ENCODE measurements at regions not wholly inside any gene's neighbourhood (a gene's known extent, or its start where the extent isn't known, plus 50 kb on each side); places are given as distances from the start of the nearest gene placed in this dataset.

DNA sequence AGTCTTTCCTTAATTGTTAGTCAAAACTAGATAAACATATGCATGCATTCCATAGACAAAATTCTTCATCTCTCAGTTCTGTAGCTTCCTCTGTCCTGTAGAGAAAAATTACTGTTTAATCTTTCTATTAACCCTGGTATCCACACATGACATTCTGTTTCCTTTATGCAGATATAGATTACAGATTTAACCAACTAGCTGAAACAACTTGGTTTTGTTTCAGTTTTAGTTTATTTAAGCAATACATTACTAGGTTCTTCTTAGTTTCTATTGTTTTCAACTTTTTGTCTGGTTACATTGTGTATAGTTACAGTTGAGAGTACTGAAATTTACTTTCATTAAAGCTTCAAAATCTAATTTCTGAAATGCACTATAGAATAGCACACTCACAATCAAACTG lies 933.9 kb upstream of the EPHA5 start:
- Mint-ChIP-seq H3K4me3 (ENCODE audit: unreplicated experiment) (no peak overlapping the region), H3K27me3 (ENCODE audit: low read depth, unreplicated experiment) (no peaks in the 10 kb centered on the region), H3K27ac (ENCODE audit: unreplicated experiment) (no peak overlapping the region), H3K36me3 (ENCODE audit: low read depth, unreplicated experiment) (no peaks in the 10 kb centered on the region), H3K4me1 (ENCODE audit: low read depth, unreplicated experiment) (no peaks in the 10 kb centered on the region), H3K9me3 (ENCODE audit: unreplicated experiment) (no peaks in the 10 kb centered on the region)
- DNase-seq (ENCODE audit: low read depth), result no peak
- Histone ChIP-seq H3K9ac (ENCODE audit: low read length) (no peak overlapping the region), H4K20me1 (ENCODE audit: insufficient read depth, low read length) (no peaks in the 10 kb centered on the region), H3K4me3 (ENCODE audit: insufficient read depth, low read depth, low read length) (no peak overlapping the region), H3K27me3 (ENCODE audit: insufficient read depth, low read length) (no peaks in the 10 kb centered on the region), H3K79me2 (ENCODE audit: insufficient read depth, low read length) (no peaks in the 10 kb centered on the region), H3K36me3 (ENCODE audit: insufficient read depth, low read length) (no peaks in the 10 kb centered on the region), H3K4me1 (ENCODE audit: insufficient read depth, low read length) (no peaks in the 10 kb centered on the region), H2AFZ (ENCODE audit: low read depth, low read length) (no peak overlapping the region), H3K27ac (ENCODE audit: low read depth, low read length) (no peak overlapping the region), H3K9me3 (ENCODE audit: insufficient read depth, low read depth, low read length) (no peaks in the 10 kb centered on the region), H3K4me2 (ENCODE audit: low read length) (no peak overlapping the region)
- FAIRE-seq, result no peak
- TF ChIP-seq, protein P1, sequence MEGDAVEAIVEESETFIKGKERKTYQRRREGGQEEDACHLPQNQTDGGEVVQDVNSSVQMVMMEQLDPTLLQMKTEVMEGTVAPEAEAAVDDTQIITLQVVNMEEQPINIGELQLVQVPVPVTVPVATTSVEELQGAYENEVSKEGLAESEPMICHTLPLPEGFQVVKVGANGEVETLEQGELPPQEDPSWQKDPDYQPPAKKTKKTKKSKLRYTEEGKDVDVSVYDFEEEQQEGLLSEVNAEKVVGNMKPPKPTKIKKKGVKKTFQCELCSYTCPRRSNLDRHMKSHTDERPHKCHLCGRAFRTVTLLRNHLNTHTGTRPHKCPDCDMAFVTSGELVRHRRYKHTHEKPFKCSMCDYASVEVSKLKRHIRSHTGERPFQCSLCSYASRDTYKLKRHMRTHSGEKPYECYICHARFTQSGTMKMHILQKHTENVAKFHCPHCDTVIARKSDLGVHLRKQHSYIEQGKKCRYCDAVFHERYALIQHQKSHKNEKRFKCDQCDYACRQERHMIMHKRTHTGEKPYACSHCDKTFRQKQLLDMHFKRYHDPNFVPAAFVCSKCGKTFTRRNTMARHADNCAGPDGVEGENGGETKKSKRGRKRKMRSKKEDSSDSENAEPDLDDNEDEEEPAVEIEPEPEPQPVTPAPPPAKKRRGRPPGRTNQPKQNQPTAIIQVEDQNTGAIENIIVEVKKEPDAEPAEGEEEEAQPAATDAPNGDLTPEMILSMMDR (IDR thresholded peaks at IDR 0.05; ENCODE audit: insufficient read depth, low read depth, low read length), result no peak
- TF ChIP-seq EZH2 (IDR thresholded peaks at IDR 0.05; ENCODE audit: insufficient read depth, low read length), result no peak

DNA sequence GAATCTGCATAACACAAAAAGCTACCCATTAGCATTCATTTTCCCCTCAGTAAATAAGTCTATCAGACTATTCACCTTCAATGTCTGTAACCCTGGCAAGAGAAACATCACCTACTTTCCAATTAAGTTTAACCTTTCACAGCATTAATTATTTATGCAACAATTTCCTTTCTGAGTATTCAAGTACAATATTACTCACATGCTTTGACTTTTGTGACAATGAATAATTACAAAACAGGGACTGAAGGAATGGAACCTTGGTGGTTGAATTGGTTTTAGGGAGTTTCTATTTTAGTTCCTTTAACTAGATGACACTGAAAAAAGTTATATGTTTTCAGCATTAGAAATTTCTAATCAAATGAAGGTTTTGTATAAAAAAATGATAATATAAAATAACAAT lies 932.3 kb upstream of the EPHA5 start:
- Histone ChIP-seq H3K79me2 (ENCODE audit: insufficient read depth, low read length) (no peaks in the 10 kb centered on the region), H3K27ac (ENCODE audit: low read depth, low read length) (no peak overlapping the region), H3K9me3 (ENCODE audit: insufficient read depth, low read depth, low read length) (no peaks in the 10 kb centered on the region), H3K27me3 (ENCODE audit: insufficient read depth, low read length) (no peaks in the 10 kb centered on the region), H3K4me3 (ENCODE audit: insufficient read depth, low read depth, low read length) (no peak overlapping the region), H3K36me3 (ENCODE audit: insufficient read depth, low read length) (no peaks in the 10 kb centered on the region), H3K4me2 (ENCODE audit: low read length) (no peak overlapping the region), H3K9ac (ENCODE audit: low read length) (no peak overlapping the region), H3K4me1 (ENCODE audit: insufficient read depth, low read length) (no peaks in the 10 kb centered on the region), H2AFZ (ENCODE audit: low read depth, low read length) (no peak overlapping the region), H4K20me1 (ENCODE audit: insufficient read depth, low read length) (no peaks in the 10 kb centered on the region)
- DNase-seq (ENCODE audit: low read depth) (no peak), FAIRE-seq (no peak)
- no peaks in the 10 kb centered on the region for H3K36me3 Mint-ChIP-seq (ENCODE audit: low read depth, unreplicated experiment)
- H3K27ac Mint-ChIP-seq (ENCODE audit: unreplicated experiment), result no peak overlapping the region
- H3K4me3 Mint-ChIP-seq (ENCODE audit: unreplicated experiment), result no peak overlapping the region
- no peaks in the 10 kb centered on the region for H3K4me1 Mint-ChIP-seq (ENCODE audit: low read depth, unreplicated experiment)
- H3K27me3 Mint-ChIP-seq (ENCODE audit: low read depth, unreplicated experiment), result no peaks in the 10 kb centered on the region
- no peak for TF ChIP-seq EZH2 (IDR thresholded peaks at IDR 0.05; ENCODE audit: insufficient read depth, low read length)
- TF ChIP-seq, protein P1 (IDR thresholded peaks at IDR 0.05; ENCODE audit: insufficient read depth, low read depth, low read length), result no peak
- no peaks in the 10 kb centered on the region for H3K9me3 Mint-ChIP-seq (ENCODE audit: unreplicated experiment)

DNA sequence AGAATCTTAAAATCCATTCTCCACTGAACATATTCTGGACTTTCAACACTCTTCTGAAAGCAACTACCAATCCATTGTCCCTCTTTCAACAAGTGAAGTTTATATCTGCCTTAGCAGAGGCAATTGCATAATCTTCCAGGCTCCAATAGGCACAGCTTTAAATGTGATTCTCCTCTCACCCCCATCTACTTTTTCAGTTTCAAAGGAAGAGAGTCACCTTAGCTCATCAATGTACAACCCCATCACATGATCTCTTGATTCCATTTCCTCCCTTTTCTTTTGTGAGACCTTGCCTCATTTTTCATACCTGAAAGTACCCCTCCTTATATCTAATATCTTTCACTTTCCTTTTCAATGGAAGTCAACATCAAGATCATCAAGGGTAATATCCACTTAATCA lies 921.7 kb upstream of the EPHA5 start:
- Histone ChIP-seq H3K4me2 (ENCODE audit: low read length) (no peak overlapping the region), H3K36me3 (ENCODE audit: insufficient read depth, low read length) (no peaks in the 10 kb centered on the region), H3K4me3 (ENCODE audit: insufficient read depth, low read depth, low read length) (no peak overlapping the region), H2AFZ (ENCODE audit: low read depth, low read length) (no peak overlapping the region), H3K27ac (ENCODE audit: low read depth, low read length) (no peak overlapping the region), H3K79me2 (ENCODE audit: insufficient read depth, low read length) (no peaks in the 10 kb centered on the region), H3K4me1 (ENCODE audit: insufficient read depth, low read length) (no peaks in the 10 kb centered on the region), H4K20me1 (ENCODE audit: insufficient read depth, low read length) (no peaks in the 10 kb centered on the region), H3K9me3 (ENCODE audit: insufficient read depth, low read depth, low read length) (no peaks in the 10 kb centered on the region), H3K9ac (ENCODE audit: low read length) (no peak overlapping the region), H3K27me3 (ENCODE audit: insufficient read depth, low read length) (no peaks in the 10 kb centered on the region)
- no peaks in the 10 kb centered on the region for H3K36me3 Mint-ChIP-seq (ENCODE audit: low read depth, unreplicated experiment)
- no peaks in the 10 kb centered on the region for H3K27me3 Mint-ChIP-seq (ENCODE audit: low read depth, unreplicated experiment)
- H3K4me3 Mint-ChIP-seq (ENCODE audit: unreplicated experiment), result no peak overlapping the region
- no peaks in the 10 kb centered on the region for H3K9me3 Mint-ChIP-seq (ENCODE audit: unreplicated experiment)
- no peak for FAIRE-seq
- DNase-seq (ENCODE audit: low read depth), result no peak
- no peak overlapping the region for H3K27ac Mint-ChIP-seq (ENCODE audit: unreplicated experiment)
- TF ChIP-seq EZH2 (IDR thresholded peaks at IDR 0.05; ENCODE audit: insufficient read depth, low read length), result no peak
- TF ChIP-seq, protein P1 (IDR thresholded peaks at IDR 0.05; ENCODE audit: insufficient read depth, low read depth, low read length), result no peak
- no peaks in the 10 kb centered on the region for H3K4me1 Mint-ChIP-seq (ENCODE audit: low read depth, unreplicated experiment)

All from astrocyte (in vitro differentiated cells and primary cell).